Sigmoid colon (tissue), 6 donors: ENCODE measurements at regions not wholly inside any gene's neighbourhood (a gene's known extent, or its start where the extent isn't known, plus 50 kb on each side); places are given as distances from the start of the nearest gene placed in this dataset.

Source experiments
- DNase-seq: peaks from one replicate; pipeline ENCODE4 v3.0.0-alpha.2; 2019
- H3K27ac ChIP-seq, 4 donors: fragments of 200-600 bp; sonication (generic); one replicate each; pipeline ENCODE4 v1.5.1; 2016 to 2019; ENCODE audit warnings: mild to moderate bottlenecking in 1 of 4
- H3K27me3 ChIP-seq, 3 donors: fragments of 200-600 bp; sonication (generic); one replicate each; pipeline ENCODE4 v1.5.1; 2019; ENCODE audit warnings: mild to moderate bottlenecking in 1 of 3
- H3K36me3 ChIP-seq, 4 donors: fragments of 200-600 bp; sonication (generic); one replicate each; pipeline ENCODE4 v1.5.1; 2016 to 2019
- H3K4me1 ChIP-seq, 4 donors: fragments of 200-600 bp; sonication (generic); one replicate each; pipeline ENCODE4 v1.5.1; 2017 to 2019
- H3K4me3 ChIP-seq, 4 donors: fragments of 200-600 bp; sonication (generic); one replicate each; pipeline ENCODE4 v1.5.1; 2017 to 2019; ENCODE audit warnings: mild to moderate bottlenecking in 2 of 4, moderate library complexity in 1 of 4
- H3K9me3 ChIP-seq, 4 donors: fragments of 200-600 bp in 3 of 4; sonication (generic) in 3 of 4; one replicate each; pipeline versions ENCODE4 v1.5.1 to v1.6.1; 2013 to 2019
- EP300 ChIP-seq, 4 donors: sonication (generic); formaldehyde crosslinking; IDR thresholded peaks; one replicate each; pipeline ENCODE4 v1.6.1; 2017; ENCODE audit warnings: antibody characterized with exemption in 4 of 4
- POLR2A ChIP-seq, 2 donors: fragments of 450-650 bp; IDR thresholded peaks; one replicate each; pipeline ENCODE4 v1.6.1; 2016; ENCODE audit warnings: antibody characterized with exemption in 2 of 2, mild to moderate bottlenecking in 2 of 2, moderate library complexity in 2 of 2
- POLR2AphosphoS5 ChIP-seq, 4 donors: sonication (generic); formaldehyde crosslinking; IDR thresholded peaks; one replicate each; pipeline ENCODE4 v1.6.1; 2017; ENCODE audit warnings: antibody characterized with exemption in 4 of 4
- WGBS, 2 donors: extraction: QIAGEN DNeasy Blood & Tissue Kit; methylation state at CpG; one replicate each; pipeline ENCODE4 v1.1.7; 2013; 5-methylcytosine and 5-hydroxymethylcytosine counted together
- intact Hi-C: fragments of 100-400 bp; cut with DNase I; formaldehyde crosslinking; loops from one replicate; pipeline ENCODE4 v1.15.1; 2023
- TF ChIP-seq, protein P1 (sequence below), 4 experiments: fragments of 450-650 bp in 3 of 4; fragments of 200-600 bp in 1 of 4; IDR thresholded peaks; one replicate each; pipeline ENCODE4 v1.5.1; 2016 to 2019; ENCODE audit warnings: antibody characterized with exemption in 4 of 4, mild to moderate bottlenecking in 3 of 4, moderate library complexity in 2 of 4
- donor health status: healthy with polysubstance abuse.
- donor health status: healthy.

DNA sequence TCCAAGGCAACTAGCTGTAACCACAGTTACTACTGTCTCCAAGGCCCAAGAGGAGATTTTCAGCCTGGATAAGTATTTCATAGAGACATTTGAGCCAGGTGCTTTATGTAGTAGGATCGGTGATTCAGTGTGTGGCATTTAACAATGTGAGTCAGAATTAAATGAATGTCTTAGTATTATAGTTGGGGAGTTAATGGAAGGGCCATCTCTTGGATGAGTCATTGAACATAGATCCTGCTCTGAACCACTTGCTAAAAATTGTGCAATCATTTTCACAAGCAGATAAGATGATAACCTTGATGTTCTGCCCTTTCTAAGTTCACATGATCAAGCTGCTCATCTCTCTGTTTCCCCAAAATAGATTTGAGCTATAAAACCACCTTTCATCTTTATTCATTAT lies 668.9 kb upstream of the CITED2 start:
- TF ChIP-seq EP300 (IDR thresholded peaks at IDR 0.05): no peak
- TF ChIP-seq POLR2AphosphoS5 (IDR thresholded peaks at IDR 0.05): no peak
- no peak for TF ChIP-seq POLR2A (IDR thresholded peaks at IDR 0.05)
- TF ChIP-seq, protein P1, sequence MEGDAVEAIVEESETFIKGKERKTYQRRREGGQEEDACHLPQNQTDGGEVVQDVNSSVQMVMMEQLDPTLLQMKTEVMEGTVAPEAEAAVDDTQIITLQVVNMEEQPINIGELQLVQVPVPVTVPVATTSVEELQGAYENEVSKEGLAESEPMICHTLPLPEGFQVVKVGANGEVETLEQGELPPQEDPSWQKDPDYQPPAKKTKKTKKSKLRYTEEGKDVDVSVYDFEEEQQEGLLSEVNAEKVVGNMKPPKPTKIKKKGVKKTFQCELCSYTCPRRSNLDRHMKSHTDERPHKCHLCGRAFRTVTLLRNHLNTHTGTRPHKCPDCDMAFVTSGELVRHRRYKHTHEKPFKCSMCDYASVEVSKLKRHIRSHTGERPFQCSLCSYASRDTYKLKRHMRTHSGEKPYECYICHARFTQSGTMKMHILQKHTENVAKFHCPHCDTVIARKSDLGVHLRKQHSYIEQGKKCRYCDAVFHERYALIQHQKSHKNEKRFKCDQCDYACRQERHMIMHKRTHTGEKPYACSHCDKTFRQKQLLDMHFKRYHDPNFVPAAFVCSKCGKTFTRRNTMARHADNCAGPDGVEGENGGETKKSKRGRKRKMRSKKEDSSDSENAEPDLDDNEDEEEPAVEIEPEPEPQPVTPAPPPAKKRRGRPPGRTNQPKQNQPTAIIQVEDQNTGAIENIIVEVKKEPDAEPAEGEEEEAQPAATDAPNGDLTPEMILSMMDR (IDR thresholded peaks at IDR 0.05): no peak
- DNase-seq: no peak
- intact Hi-C loops: no loop called here
- Histone ChIP-seq H3K36me3 (no peaks in the 10 kb centered on the region), H3K4me3 (no peak overlapping the region), H3K4me1 (peaks cover 0 to 20% (median 6%) of the 10 kb centered on the region in 4 donors), H3K27me3 (no peaks in the 10 kb centered on the region), H3K27ac (no peak overlapping the region), H3K9me3 (no peaks in the 10 kb centered on the region)
- WGBS, 2 donors: 53 to 68% methylated on average over 1 of the region's 1 CpG

DNA sequence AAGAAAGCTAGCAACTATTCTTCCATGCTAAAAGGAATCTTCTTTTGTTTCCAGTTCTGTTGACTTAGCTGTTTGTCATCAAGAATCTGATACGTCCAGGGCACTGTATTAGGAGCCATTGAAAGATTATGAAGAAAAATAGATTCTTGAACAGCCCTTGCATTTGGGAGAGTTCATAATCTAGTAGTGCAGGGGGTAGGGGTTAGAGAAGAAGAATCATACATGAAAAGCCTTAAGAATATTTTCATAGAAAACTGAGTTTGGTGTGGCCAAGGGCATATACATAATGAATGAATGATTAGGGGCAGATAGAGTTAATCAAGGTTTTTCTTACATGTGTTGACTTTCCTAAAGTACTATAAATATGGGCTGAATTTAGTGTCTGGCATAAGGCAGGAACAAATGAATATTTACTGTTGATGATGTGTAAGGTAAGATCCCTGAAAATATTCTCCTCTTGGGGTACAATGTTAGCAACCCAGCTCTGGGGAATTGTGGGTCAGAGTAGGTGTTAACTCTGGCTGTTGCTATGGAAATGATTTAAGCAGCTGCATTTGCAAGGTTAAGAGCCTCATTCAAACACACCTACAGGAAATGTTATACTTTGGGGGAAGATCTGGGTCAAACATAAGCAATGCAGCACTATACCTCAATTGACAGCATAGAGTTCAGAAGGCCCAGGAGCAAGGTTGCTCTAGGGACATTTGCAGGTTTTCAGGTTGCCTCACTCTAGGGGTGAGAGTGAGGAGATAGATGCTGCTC lies 667.3 kb upstream of the CITED2 start:
- TF ChIP-seq, protein P1 (IDR thresholded peaks at IDR 0.05): no peak
- TF ChIP-seq EP300 (IDR thresholded peaks at IDR 0.05) (no peak), POLR2AphosphoS5 (IDR thresholded peaks at IDR 0.05) (no peak), POLR2A (IDR thresholded peaks at IDR 0.05) (no peak)
- intact Hi-C loops: no loop called here
- Histone ChIP-seq H3K27me3 (no peaks in the 10 kb centered on the region), H3K36me3 (no peaks in the 10 kb centered on the region), H3K4me3 (no peak overlapping the region), H3K4me1 (peaks cover 0 to 20% (median 6%) of the 10 kb centered on the region in 4 donors), H3K9me3 (no peaks in the 10 kb centered on the region), H3K27ac (no peak overlapping the region)
- 86 to 89% methylated on average over 1 of the region's 1 CpG for WGBS, 2 donors
- no peak for DNase-seq

DNA sequence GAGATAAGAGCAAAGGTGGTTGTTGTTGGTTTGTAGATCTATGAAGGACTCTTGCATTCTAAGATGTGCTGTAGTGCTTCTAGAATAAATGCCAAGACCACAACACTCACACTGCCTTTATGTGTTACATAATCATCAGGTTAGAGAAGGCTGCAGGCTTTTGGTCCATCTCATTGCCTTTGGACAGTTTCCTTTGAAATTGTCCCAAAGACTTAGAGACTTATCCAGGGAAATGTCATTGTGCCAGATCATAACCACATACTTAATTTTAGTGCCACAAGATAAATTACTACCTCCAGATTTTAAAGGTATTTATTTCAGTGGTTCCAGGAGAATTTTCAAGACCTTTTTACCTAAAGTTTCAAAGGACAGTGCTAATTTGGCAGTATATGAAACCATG lies 666.6 kb upstream of the CITED2 start:
- no peak overlapping the region for H3K4me3 ChIP-seq
- TF ChIP-seq, protein P1 (IDR thresholded peaks at IDR 0.05): no peak
- TF ChIP-seq POLR2AphosphoS5 (IDR thresholded peaks at IDR 0.05): no peak
- TF ChIP-seq POLR2A (IDR thresholded peaks at IDR 0.05): no peak
- no peak for TF ChIP-seq EP300 (IDR thresholded peaks at IDR 0.05)
- H3K27me3 ChIP-seq: no peaks in the 10 kb centered on the region
- intact Hi-C loops: no loop called here
- H3K4me1 ChIP-seq: peaks cover 0 to 20% (median 6%) of the 10 kb centered on the region in 4 donors
- H3K36me3 ChIP-seq: no peaks in the 10 kb centered on the region
- no peak for DNase-seq
- H3K9me3 ChIP-seq: peaks cover 0 to 5% (median 0%) of the 10 kb centered on the region in 4 donors
- no peak overlapping the region for H3K27ac ChIP-seq

DNA sequence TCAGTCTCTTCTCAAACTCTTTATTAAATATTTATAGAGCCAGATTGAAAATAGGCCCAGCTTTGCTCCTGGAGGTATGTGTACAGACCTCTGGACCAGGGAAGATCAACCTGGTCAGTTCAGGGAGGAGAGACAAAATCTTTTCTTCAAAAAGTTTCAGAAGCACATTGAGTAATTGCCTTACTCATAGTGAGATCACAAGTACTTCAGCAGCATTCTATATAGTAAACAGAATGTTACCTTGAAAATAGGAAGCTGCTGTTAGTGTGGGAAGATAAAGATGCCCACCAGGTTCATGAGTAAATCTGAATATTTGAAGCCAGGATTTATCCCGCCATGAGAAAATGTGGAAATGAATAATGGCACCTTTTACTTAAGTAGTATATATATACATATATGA lies 665.9 kb upstream of the CITED2 start:
- WGBS, 2 donors: 87 to 90% methylated on average over 1 of the region's 1 CpG
- no peak for TF ChIP-seq POLR2A (IDR thresholded peaks at IDR 0.05)
- no peak for TF ChIP-seq EP300 (IDR thresholded peaks at IDR 0.05)
- no peak for TF ChIP-seq POLR2AphosphoS5 (IDR thresholded peaks at IDR 0.05)
- TF ChIP-seq, protein P1 (IDR thresholded peaks at IDR 0.05): no peak
- Histone ChIP-seq H3K27ac (no peak overlapping the region), H3K4me3 (no peak overlapping the region), H3K4me1 (peaks cover 0 to 20% (median 6%) of the 10 kb centered on the region in 4 donors), H3K36me3 (no peaks in the 10 kb centered on the region), H3K9me3 (peaks cover 0 to 5% (median 0%) of the 10 kb centered on the region in 4 donors), H3K27me3 (no peaks in the 10 kb centered on the region)
- no peak for DNase-seq
- intact Hi-C loops: no loop called here
